NCI-H510A treated with DMSO at 0.1 percent for 48 hours (cell line): ENCODE measurements at regions not wholly inside any gene's neighbourhood (a gene's known extent, or its start where the extent isn't known, plus 50 kb on each side); places are given as distances from the start of the nearest gene placed in this dataset.
"Not testable (repeated sequence)": the region's sequence is repeated elsewhere in the genome, so short reads cannot be mapped to it uniquely, and the experiment has no call there.

Experiments
- DNase-seq: peaks from one replicate; lab custom pipeline; 2025; lab: John Stamatoyannopoulos, UW

GRCh38 chrX:12052109-12052508, 86.2 kb upstream of the FRMPD4 start:
- no peak for DNase-seq

- DNase-seq: no peak
Measured at GRCh38 chrX:12058087-12058486, 80.2 kb upstream of the FRMPD4 start.

- DNase-seq: no peak
Measured at GRCh38 chrX:12060489-12061260, 77.6 kb upstream of the FRMPD4 start.

GRCh38 chrX:12065251-12065650, 73.0 kb upstream of the FRMPD4 start:
- DNase-seq: no peak

DNA sequence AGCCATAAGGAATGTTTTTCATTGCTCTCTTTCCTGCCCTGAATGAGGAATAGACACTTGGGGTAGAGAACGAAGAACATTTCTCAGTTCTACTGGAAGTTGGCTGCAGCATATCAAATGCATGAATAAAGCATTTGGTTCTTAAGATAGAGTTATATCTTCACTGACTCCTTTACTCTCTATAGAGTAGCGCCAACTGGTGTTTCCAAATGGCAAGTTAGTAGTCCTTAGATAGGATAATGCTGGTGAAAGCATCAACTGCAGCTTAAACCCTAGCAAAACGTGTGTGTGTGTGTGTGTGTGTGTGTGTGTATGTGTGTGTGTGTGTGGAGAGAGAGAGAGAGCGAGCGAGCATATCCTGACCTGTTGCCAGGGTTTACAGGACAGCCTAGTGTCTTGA, 62.2 kb upstream of the FRMPD4 start:
- no peak for DNase-seq

GRCh38 chrX:12080265-12080664, 58.0 kb upstream of the FRMPD4 start:
- DNase-seq: peak; percentile 29

DNA sequence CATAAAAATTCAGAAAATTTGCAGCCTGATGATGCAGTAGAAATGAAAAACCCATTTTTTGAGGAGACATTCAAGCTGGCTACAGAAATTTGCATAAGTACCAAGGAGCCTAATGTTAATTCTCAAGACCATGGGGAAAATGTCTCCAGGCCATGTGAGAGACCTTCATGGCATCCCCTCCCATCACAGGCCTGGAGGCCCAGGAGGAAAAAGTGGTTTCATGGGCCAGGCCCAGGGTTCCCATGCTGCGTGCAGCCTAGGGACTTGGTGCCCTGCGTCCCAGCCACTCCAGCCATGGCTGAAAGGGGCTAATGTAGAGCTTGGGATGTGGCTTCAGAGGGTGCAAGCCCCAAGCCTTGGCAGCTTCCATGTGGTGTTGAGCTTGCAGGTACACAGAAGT, 55.3 kb upstream of the FRMPD4 start:
- DNase-seq: not testable (repeated sequence)
